ENCODE measurements at regions not wholly inside any gene's neighbourhood (a gene's known extent, or its start where the extent isn't known, plus 50 kb on each side); places are given as distances from the start of the nearest gene placed in this dataset.
A peak's percentile ranks its signal among the peaks of the same experiment; 100 is the strongest.

- intact Hi-C loops (cut with micrococcal nuclease): no loop called here
- no peak overlapping the region for H3K4me3 ChIP-seq (ENCODE audit: insufficient read depth, low read depth, low read length)
- no CpG with 5 or more reads among the region's 3 CpGs for WGBS, 2 experiments (ENCODE audit: extremely low coverage in 2 of 2, insufficient read length in 1 of 2)
- H2AK9ac ChIP-seq (replicated peaks; ENCODE audit: low read depth, low read length, poor library complexity): no peak overlapping the region
- DNase-seq: peak; percentile 96
- H3K18ac ChIP-seq (ENCODE audit: low read depth, low read length): peak overlapping the region; percentile 88; the same call in 1 of the 2 replicates
- H2BK120ac ChIP-seq (ENCODE audit: low read depth, low read length): peak overlapping the region; percentile 86
- dilution Hi-C loops (cut with HindIII; ENCODE audit: low sequenced_read_pairs, unreplicated experiment): no loop called here
- peak; percentile 100 for ATAC-seq (ENCODE audit: low read depth)
- TF ChIP-seq BHLHE40 (IDR thresholded peaks at IDR 0.05; ENCODE audit: low read depth, low read length): peak; percentile 54; the same call in 1 of the 2 replicates
- no peak for TF ChIP-seq POLR2A (IDR thresholded peaks at IDR 0.05; ENCODE audit: low read depth, low read length)
- TF ChIP-seq CHD1 (IDR thresholded peaks at IDR 0.05; ENCODE audit: low read depth, low read length): no peak
- TF ChIP-seq USF2 (IDR thresholded peaks at IDR 0.05; ENCODE audit: low read depth, low read length): peak; percentile 71
- peak; percentile 81 for TF ChIP-seq MAZ (IDR thresholded peaks at IDR 0.05; ENCODE audit: borderline replicate concordance, low read depth, low read length)
- TF ChIP-seq CEBPB (IDR thresholded peaks at IDR 0.05; ENCODE audit: low read depth, low read length): peak; percentile 96
- TF ChIP-seq NFE2L2 (IDR thresholded peaks at IDR 0.05; ENCODE audit: low read depth, low read length): 0 out of 2 replicates have a peak, but pooled peaks have one; percentile 8
- TF ChIP-seq FOS (IDR thresholded peaks at IDR 0.05; ENCODE audit: low read depth, low read length): peak; percentile 98
- TF ChIP-seq ELK1 (IDR thresholded peaks at IDR 0.05; ENCODE audit: borderline replicate concordance, low read depth, low read length): no peak
- peak; percentile 23; the same call in 1 of the 2 replicates for TF ChIP-seq SMC3 (IDR thresholded peaks at IDR 0.05; ENCODE audit: low read depth, low read length)
- no peak for TF ChIP-seq RCOR1 (IDR thresholded peaks at IDR 0.05; ENCODE audit: insufficient replicate concordance, low read length)
- H4K8ac ChIP-seq (ENCODE audit: low read depth in 2 of 2, low read length in 2 of 2): peak overlapping the region in 1 of 2 experiments; percentile 56; a peak in 1 of 4 replicates
- H3K4me2 ChIP-seq (ENCODE audit: low read depth, low read length): peak overlapping the region; percentile 37
- no peak overlapping the region for H2AFZ ChIP-seq (replicated peaks; ENCODE audit: low read length, poor library complexity)
- peak overlapping the region; percentile 44 for H3K27ac ChIP-seq (ENCODE audit: insufficient read depth, low read length)
- H2BK5ac ChIP-seq (ENCODE audit: low read depth, low read length, poor library complexity, severe bottlenecking): peak overlapping the region; percentile 8
- H4K20me1 ChIP-seq (ENCODE audit: insufficient read depth, low read length): no peaks in the 10 kb centered on the region
- H3K4me1 ChIP-seq (ENCODE audit: control insufficient read depth, insufficient read depth, low read length): peaks cover 15% of the 10 kb centered on the region
- H3K27me3 ChIP-seq (ENCODE audit: control insufficient read depth, insufficient read depth, low read length): no peaks in the 10 kb centered on the region
- no peaks in the 10 kb centered on the region for H3K36me3 ChIP-seq (ENCODE audit: control insufficient read depth, insufficient read depth, low read length)
- no peaks in the 10 kb centered on the region for H3K9me3 ChIP-seq (ENCODE audit: control insufficient read depth, insufficient read depth, low read length)
- no peak overlapping the region for H4K5ac ChIP-seq (ENCODE audit: low read depth, low read length)
- H3K4ac ChIP-seq (ENCODE audit: low read depth, low read length): peak overlapping the region; percentile 75; the same call in 1 of the 2 replicates
- H4K91ac ChIP-seq (ENCODE audit: insufficient read depth, low read depth, low read length): peak overlapping the region; percentile 70
- no TSS peak for BruUV-seq (replicated peaks)
- H3K14ac ChIP-seq (replicated peaks; ENCODE audit: low read depth, low read length): peak overlapping the region; percentile 70; the same call in 1 of the 2 replicates
- H2AK5ac ChIP-seq (ENCODE audit: low read depth, low read length): no peak overlapping the region
- H2BK15ac ChIP-seq (ENCODE audit: low read depth, low read length): peak overlapping the region; percentile 57; the same call in 1 of the 3 replicates
- H3K56ac ChIP-seq (ENCODE audit: extremely low read depth, insufficient read depth, low read length): 0 out of 2 replicates have a peak overlapping the region, but pooled peaks have one; percentile 61
- H3K9ac ChIP-seq (ENCODE audit: low read depth, low read length): peak overlapping the region; percentile 5; the same call in 1 of the 2 replicates
- POLR2A ChIA-PET (ENCODE audit: unreplicated experiment): no interaction called here
- 0 out of 2 replicates have a peak overlapping the region, but pooled peaks have one; percentile 10 for H3K23ac ChIP-seq (ENCODE audit: low read depth, low read length)
- CTCF ChIA-PET: no interaction called here
- peaks cover 13% of the 10 kb centered on the region; the same call in 1 of the 2 replicates for H3K9me1 ChIP-seq (ENCODE audit: insufficient read depth, low read length)
- no peaks in the 10 kb centered on the region for H3K79me1 ChIP-seq (ENCODE audit: low read depth in 1 of 2, low read length in 2 of 2)
- in situ Hi-C loops (cut with MboI; ENCODE audit: low sequenced_read_pairs): no loop called here
- peak overlapping the region; percentile 76 for H2BK20ac ChIP-seq (ENCODE audit: low read depth, low read length)
Observed at GRCh38 chr5:9888501-9888901, 258.4 kb upstream of the TAS2R1 start.

Measured in IMR-90 (cell line).